Nephron (organoid): ENCODE measurements at regions not wholly inside any gene's neighbourhood (a gene's known extent, or its start where the extent isn't known, plus 50 kb on each side); places are given as distances from the start of the nearest gene placed in this dataset.
A peak's percentile ranks its signal among the peaks of the same experiment; 100 is the strongest.

Source experiments
- H3K27ac Mint-ChIP-seq, 3 experiments: 2 replicates each; pipeline ENCODE4 v1.8.0; 2020; ENCODE audit warnings: mixed read lengths in 3 of 3, mild to moderate bottlenecking in 2 of 3, moderate library complexity in 1 of 3
- H3K27me3 Mint-ChIP-seq: 2 replicates; pipeline ENCODE4 v1.8.0; 2021; ENCODE audit warnings: low read depth, mild to moderate bottlenecking, moderate library complexity, mixed read lengths
- H3K36me3 Mint-ChIP-seq: 2 replicates; pipeline ENCODE4 v1.8.0; 2020; ENCODE audit warnings: low read depth, mixed read lengths
- H3K4me1 Mint-ChIP-seq: 2 replicates; pipeline ENCODE4 v1.8.0; 2020; ENCODE audit warnings: mixed read lengths
- H3K4me3 Mint-ChIP-seq, 3 experiments: 2 replicates each; pipeline ENCODE4 v1.8.0; 2020; ENCODE audit warnings: mild to moderate bottlenecking in 3 of 3, mixed read lengths in 3 of 3, moderate library complexity in 2 of 3
- H3K9me3 Mint-ChIP-seq: 2 replicates; pipeline ENCODE4 v1.8.0; 2020; ENCODE audit warnings: mixed read lengths
- TF ChIP-seq, protein P1 (sequence below), 3 experiments: fragments of 200-600 bp; sonication (generic); IDR thresholded peaks; one replicate each; pipeline ENCODE4 v1.5.0; 2021; ENCODE audit warnings: antibody characterized with exemption in 3 of 3; ENCODE audit not compliant: unreplicated experiment in 3 of 3

GRCh38 chr4:60366661-60367060 is 833.5 kb upstream of the ADGRL3 start:
- TF ChIP-seq, protein P1, sequence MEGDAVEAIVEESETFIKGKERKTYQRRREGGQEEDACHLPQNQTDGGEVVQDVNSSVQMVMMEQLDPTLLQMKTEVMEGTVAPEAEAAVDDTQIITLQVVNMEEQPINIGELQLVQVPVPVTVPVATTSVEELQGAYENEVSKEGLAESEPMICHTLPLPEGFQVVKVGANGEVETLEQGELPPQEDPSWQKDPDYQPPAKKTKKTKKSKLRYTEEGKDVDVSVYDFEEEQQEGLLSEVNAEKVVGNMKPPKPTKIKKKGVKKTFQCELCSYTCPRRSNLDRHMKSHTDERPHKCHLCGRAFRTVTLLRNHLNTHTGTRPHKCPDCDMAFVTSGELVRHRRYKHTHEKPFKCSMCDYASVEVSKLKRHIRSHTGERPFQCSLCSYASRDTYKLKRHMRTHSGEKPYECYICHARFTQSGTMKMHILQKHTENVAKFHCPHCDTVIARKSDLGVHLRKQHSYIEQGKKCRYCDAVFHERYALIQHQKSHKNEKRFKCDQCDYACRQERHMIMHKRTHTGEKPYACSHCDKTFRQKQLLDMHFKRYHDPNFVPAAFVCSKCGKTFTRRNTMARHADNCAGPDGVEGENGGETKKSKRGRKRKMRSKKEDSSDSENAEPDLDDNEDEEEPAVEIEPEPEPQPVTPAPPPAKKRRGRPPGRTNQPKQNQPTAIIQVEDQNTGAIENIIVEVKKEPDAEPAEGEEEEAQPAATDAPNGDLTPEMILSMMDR (IDR thresholded peaks at IDR 0.05; ENCODE audit: unreplicated experiment in 3 of 3) = no peak
- H3K9me3 Mint-ChIP-seq = peaks cover 8% of the 10 kb centered on the region
- H3K27me3 Mint-ChIP-seq = no peaks in the 10 kb centered on the region
- H3K27ac Mint-ChIP-seq = peak overlapping the region in 1 of 3 experiments; percentile 50
- H3K36me3 Mint-ChIP-seq = no peaks in the 10 kb centered on the region
- H3K4me3 Mint-ChIP-seq = no peak overlapping the region
- H3K4me1 Mint-ChIP-seq = no peaks in the 10 kb centered on the region

- Mint-ChIP-seq H3K4me3 (no peak overlapping the region), H3K36me3 (no peaks in the 10 kb centered on the region), H3K4me1 (no peaks in the 10 kb centered on the region), H3K27ac (no peak overlapping the region), H3K9me3 (peaks cover 10% of the 10 kb centered on the region), H3K27me3 (no peaks in the 10 kb centered on the region)
- TF ChIP-seq, protein P1 (IDR thresholded peaks at IDR 0.05; ENCODE audit: unreplicated experiment in 3 of 3) = no peak
These were observed 831.1 kb upstream of the ADGRL3 start for GRCh38 chr4:60368986-60369385.

GRCh38 chr4:60378010-60378409 is 822.1 kb upstream of the ADGRL3 start:
- Mint-ChIP-seq H3K9me3 (no peaks in the 10 kb centered on the region), H3K4me3 (no peak overlapping the region), H3K27ac (no peak overlapping the region), H3K4me1 (no peaks in the 10 kb centered on the region), H3K27me3 (no peaks in the 10 kb centered on the region), H3K36me3 (no peaks in the 10 kb centered on the region)
- TF ChIP-seq, protein P1 (IDR thresholded peaks at IDR 0.05; ENCODE audit: unreplicated experiment in 3 of 3) = no peak

- Mint-ChIP-seq H3K9me3 (peaks cover 5% of the 10 kb centered on the region), H3K27ac (no peak overlapping the region), H3K4me3 (no peak overlapping the region), H3K4me1 (no peaks in the 10 kb centered on the region), H3K36me3 (no peaks in the 10 kb centered on the region), H3K27me3 (no peaks in the 10 kb centered on the region)
- TF ChIP-seq, protein P1 (IDR thresholded peaks at IDR 0.05; ENCODE audit: unreplicated experiment in 3 of 3) = no peak
These were observed 815.6 kb upstream of the ADGRL3 start for GRCh38 chr4:60384516-60384915.

DNA sequence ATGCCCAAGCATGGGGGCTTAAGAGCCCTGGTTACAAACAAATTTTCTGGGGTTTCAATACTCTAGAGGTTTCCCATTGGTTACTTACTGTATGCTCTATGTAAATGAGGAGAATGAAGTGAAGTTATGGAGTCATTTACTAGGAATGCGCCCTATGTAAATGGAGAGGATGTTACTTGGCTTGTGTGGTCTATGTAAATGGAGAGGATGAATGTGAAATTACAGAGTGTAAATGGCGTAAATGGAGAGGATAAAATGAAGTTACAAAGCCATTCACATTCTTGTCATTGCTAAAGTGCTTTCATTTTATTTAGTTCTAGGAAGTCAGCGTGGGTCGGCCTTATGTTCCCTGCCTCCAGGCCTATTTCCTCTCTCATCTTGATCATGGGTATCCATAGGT is 810.5 kb upstream of the ADGRL3 start:
- Mint-ChIP-seq H3K36me3 (no peaks in the 10 kb centered on the region), H3K27me3 (no peaks in the 10 kb centered on the region), H3K27ac (no peak overlapping the region), H3K4me3 (no peak overlapping the region), H3K4me1 (no peaks in the 10 kb centered on the region), H3K9me3 (peaks cover 11% of the 10 kb centered on the region)
- TF ChIP-seq, protein P1 (IDR thresholded peaks at IDR 0.05; ENCODE audit: unreplicated experiment in 3 of 3) = no peak

DNA sequence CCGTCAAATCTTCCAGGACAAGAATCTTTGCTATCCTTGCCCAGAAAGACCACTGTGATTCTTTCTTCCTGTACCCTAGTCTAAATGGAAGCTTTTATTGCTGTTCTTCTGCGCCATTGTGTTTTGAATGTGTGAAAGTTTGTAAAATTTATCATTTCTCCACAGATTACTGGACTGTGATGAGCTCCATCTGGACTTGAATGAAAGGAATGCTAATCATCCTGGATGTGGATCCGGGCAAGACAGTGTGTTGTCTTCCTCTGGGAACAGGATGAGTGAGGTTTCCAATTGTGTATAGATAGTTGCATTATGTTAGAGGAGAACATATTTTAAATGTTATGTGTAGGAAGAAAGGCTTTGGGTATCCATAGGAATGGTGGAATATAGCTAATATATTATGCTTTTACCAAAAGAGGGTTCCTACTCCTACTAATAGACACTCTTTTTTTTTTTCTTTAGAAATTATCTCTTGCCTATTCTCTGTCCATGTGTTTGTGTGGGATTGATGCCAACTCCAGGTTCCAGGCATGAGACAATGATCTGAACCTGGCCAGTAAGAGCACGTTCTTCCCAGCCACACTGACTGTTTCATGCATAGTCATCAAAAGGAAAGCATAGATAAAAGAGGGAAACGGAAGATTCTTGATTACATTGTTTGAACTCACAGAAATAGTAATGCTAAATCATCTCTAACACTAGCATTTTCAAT is 803.6 kb upstream of the ADGRL3 start:
- Mint-ChIP-seq H3K27me3 (no peaks in the 10 kb centered on the region), H3K36me3 (no peaks in the 10 kb centered on the region), H3K4me3 (no peak overlapping the region), H3K27ac (no peak overlapping the region), H3K4me1 (peaks cover 11% of the 10 kb centered on the region), H3K9me3 (peaks cover 9% of the 10 kb centered on the region)
- TF ChIP-seq, protein P1 (IDR thresholded peaks at IDR 0.05; ENCODE audit: unreplicated experiment in 3 of 3) = no peak
